GM21786 (cell line): ENCODE measurements at regions not wholly inside any gene's neighbourhood (a gene's known extent, or its start where the extent isn't known, plus 50 kb on each side); places are given as distances from the start of the nearest gene placed in this dataset.
"Not testable (repeated sequence)": the region's sequence is repeated elsewhere in the genome, so short reads cannot be mapped to it uniquely, and the experiment has no call there.

ENCODE experiments used
- ATAC-seq: cut with Tn5 transposase; IDR thresholded peaks from one replicate; pipeline ENCODE4 v1.9.1; 2021; ENCODE audit not compliant: unreplicated experiment

DNA sequence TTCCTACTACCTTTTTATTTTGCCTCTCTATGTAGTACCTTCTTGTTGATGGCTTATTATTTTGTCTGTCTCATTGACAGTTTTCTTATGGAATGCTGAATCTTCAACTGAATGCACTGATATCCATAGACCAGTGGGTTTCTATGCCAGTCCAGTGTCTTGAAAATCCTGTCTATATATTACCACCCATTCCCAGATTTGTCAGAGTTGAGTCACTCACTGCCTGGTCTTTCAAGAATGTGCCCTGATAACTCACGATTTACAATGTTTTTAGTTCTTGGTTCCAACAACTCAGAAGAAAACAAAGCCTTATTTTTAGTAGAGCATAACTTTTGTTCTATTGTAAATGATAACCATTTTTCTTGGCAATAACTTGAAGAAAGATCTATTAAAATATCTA, 606.0 kb upstream of the PITX2 start:
- no peak for ATAC-seq

DNA sequence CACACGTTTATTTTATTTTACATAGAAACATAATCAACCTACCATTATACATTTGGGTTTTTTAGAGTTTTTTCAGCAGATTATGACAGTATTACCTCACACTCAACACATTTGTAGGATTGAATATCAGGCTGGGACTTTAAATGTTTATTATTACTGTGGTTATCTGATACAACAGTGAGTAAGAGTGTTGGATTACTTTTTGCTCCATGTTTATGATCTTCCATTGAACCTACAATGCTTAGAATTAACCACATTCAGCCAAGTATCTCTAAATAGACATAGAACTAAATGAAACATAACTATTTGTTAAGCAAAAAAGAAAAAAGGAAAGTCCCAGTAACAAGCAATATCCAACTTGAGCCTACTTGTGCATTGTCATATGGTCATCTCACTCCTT, 607.4 kb upstream of the PITX2 start:
- ATAC-seq: no peak

DNA sequence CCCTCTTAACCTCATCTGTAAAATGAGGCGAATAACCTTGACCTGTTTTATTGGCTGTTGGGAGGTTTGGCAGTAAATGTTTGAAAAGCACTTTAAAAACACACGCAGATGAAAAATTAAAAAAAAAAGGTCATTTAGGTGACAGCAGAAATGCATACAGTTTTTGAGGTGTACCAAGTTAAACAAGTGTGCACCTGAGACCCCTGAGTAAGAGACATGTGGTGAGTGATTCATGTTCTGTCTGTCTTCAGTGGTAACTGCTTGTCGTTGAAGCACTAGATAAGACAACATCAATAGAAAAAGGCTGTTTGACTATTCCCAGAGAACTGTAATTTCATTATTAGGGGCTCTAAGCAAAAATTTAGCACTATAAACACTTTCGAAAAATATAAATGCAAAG, 608.4 kb upstream of the PITX2 start:
- ATAC-seq: no peak

DNA sequence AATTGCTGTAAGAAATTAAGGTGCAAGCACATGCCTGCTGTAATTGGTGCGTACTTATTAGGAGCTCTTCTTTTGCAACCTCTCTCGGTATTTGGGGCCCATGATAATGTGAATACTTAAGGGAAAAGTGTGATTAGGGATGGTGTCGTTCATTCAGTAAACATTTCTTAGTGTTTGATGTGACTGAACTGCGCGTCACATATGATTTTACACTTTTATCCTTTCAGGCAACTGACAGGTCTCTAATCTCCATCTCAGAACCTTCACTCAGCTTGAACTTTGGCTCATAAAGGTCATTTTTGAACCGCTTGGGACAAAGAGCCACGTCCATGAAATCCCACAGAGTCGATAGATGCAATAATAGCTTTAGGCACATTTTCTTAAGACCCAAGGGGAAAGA, 612.1 kb upstream of the PITX2 start:
- no peak for ATAC-seq

DNA sequence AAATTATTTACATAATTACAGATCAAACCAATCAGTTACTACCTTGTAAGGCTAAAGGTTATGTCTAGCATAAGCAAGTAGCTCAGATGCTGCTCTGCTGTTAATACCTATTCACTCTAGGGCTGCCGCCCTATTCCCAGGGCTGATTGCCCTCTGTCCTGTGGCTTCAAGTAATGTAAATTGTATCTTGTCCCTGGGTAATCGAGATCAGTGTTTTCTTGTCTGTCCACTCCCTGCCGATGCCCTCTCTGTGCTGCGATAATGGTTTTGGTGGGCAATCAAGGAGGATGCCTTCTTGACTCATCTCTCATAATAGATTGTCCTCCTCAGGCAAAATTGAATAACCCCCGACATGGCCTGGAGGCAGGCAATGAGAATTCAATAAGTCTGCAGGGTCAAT, 641.0 kb upstream of the PITX2 start:
- ATAC-seq: no peak

DNA sequence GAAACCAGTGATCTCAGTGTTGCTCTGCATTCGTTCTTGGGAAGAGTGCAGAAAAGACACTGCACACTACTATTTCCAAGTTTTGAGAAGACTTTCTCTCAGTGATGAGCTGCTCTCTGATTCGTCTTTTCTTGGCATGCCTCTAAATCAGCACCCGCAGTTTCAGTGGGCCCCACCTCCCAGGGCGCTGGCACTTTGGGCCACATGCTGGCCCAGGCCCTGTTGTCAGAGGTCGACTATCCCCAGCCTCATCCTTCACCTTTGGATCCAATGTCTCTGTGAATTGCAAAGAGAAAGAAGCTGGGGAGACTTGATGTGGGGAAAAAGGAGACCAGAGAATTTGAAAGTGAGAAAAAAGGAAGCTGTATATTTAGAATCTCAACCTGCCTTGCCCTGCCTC, 644.1 kb upstream of the PITX2 start:
- no peak for ATAC-seq

DNA sequence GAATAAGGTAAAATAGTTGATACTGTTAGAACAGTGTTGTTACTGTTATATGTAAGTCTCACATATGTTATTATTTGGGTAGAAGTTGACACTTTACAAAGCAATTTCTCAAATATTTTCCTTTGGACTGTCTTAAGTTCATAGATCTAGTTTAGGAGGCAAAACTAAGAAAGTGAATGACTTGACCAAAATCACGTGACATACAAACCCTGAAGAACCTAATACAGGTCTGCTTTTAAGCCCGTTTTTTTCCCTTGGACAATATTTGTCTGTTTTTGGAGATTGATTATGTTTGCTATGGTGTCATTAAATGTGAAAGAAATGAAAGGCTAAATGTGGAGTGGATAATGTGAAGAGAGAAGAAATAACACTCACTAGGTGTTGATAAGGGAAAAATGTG, 644.9 kb upstream of the PITX2 start:
- ATAC-seq: no peak

DNA sequence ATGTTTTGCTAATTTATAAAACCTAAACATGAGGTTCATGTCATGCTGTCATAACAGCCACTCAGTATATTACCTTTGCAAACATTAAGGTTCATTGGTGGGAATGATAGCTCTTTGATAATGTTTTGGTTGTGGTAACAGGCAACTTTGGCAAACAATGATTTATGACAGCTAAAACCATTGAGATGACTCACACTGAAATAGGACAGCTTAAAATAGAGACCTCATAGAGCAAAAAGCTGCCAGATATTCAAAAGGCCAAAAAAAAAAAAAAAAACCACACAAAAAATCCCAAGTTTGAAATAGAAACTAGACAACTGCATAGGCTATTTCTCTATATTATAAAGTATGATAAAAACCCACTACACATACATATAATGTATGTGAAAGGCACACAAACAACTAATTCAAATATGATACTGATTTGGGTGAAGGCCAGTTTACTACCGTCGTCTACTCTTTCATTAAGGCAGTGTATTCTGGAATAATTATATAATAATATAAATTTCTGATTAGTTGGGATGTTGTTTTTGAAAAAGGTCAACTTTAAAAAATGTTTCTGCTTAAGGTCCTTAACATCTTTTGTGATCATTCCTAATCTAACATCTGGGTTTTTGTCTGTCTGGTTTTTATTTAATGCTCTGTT, 646.0 kb upstream of the PITX2 start:
- ATAC-seq: peak; percentile 82

DNA sequence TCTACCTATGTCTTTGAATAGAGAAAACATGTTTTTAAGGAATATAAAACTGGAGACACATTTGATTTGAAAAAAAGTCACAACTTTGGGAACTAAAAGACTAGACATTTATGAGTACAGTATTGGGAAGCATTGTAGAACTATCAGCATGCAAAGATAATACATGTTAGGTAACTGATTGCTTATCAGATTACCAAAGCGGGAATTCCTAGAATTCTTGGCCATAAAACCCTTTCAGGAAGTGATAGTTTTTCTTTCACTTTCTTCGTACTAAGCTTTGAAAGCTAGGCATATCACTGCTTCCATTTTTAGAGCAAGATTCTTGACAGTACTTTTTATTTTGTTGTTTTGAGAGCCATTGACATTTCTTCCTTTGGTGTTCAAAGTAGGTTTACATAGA, 646.6 kb upstream of the PITX2 start:
- no peak for ATAC-seq

DNA sequence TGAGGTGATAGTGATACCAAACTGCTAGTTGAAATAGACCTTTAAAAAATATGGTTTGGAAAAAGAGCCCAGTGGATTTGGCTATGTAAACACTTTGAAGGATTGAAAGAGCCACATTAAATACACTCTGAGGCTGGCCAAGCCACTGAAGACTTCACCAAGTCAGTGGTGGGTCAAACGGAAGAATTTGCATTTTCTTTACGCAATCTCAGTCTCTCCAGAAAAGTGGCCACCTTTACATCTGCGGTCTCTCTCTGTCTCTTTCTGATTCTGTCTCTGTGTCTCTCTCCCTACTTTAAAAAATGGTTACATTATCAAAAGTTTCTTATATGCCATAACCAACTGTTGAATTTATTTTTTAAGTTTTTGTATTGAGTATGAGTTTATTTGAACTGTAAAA, 651.2 kb upstream of the PITX2 start:
- no peak for ATAC-seq

DNA sequence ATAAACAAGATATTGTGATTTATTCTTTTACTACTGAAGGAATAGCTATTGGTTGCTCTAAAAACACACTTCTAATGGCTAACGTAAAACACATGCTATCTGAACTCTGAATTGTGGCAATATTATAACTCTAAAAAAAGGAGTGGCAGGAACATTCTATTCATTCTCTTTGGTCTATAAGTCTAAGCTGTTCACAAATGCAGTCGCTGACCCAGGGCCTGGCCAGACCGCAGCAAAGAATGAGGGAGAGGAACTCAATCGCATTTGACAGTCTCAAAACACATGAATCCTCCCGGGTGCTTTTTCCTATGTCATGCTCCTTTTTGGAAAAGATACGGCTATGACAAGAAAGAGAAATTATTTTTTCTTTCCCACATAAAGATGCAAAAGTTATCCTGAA, 651.6 kb upstream of the PITX2 start:
- no peak for ATAC-seq

DNA sequence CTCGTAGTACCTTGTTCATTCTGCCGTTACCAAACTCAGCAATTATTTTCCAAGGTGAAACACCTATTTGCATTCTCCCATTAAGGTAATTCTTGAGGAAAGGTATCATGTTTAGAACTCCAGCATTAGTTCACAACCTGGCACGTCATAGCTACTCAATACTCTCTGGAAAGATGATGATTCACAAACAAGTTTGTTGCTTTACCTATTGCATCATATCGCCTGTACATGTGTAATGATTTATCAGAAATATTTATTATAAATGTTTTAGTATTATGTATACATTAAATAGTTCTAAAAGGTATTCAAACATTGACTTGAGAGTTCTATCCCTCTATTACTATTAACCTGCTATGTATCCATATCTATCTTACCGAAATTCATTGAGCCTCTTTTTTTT, 658.3 kb upstream of the PITX2 start:
- ATAC-seq: no peak

DNA sequence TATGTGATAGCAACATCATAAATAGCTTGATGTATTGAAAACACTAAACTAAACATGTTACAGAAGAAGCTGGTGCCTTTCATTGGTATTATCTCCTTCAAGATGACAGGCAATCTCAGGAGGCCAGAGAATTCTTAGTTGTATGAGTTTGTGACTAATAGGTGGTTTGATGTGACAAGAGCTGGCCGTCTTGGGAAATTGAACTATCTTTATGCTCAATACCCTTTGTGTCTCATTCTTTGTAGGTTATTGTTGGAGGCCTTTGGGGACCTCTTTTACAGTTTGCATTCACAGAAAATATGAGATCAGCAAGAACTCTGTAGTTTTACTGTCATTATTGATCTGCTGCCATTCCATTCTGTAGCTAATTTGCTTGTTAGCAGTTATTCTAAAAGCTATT, 659.2 kb upstream of the PITX2 start:
- no peak for ATAC-seq

DNA sequence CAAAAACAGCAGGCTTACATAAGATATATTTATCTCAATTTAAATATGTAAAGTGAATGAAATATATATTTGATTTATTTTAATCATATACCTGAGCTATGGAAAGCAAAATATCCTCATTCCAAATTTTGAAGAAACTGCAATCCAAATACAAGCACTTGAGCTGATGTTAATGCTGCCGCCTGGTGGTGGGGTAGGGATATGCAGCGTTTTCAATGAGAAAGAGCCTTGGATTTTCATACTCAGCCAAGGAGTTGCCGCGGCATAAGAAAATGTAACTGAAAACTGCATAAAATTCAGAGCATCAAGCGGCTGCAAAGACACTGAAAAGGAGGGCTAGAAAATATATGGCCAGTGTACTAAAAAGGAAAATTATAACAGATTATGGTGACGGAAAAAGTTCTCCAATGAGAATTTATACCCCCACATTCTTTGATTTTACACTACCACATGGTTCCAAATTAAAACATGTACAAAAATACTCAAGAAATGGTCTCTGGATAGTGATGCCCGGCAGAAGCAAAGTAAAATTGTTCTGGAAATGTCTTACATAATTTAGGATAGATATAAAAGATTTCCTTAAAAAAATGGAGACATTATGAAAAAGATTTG, 660.3 kb upstream of the PITX2 start:
- peak; percentile 66 for ATAC-seq

DNA sequence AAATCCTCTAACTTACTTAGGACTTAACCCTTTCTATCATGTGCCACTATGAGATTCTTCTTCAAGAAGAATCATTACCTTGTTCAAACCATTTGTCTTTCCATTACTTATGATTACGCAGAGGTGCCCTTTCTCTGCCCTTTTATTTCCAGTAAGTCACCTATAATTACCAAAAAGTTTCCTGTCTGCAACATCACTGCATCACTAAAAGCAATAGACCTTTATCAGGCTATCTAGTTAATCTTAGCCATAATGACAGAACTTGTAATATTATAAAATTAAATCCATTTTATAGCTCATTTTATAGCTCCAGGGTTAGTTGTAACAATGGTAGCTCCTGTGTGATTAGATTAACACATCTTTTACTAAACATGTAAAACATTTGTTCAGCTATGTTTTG, 673.6 kb upstream of the PITX2 start:
- ATAC-seq: no peak

DNA sequence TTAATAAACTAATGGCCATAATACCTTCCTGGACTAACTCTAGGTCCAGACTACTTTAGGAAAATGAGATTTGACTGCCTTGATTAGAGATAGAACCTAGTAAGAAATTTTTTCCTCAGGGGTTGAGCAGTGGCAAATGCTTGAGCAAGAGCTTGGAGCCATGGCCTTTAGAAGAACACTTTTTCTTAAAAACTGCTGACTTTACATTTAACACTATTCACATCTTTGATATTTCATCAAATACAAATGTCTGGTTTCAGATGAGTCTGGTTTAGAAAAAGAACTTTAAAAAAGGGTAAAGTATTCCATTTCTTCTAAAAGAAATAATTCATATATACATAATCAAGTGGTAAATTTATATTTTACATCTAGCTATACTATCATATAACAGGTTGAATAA, 680.9 kb upstream of the PITX2 start:
- no peak for ATAC-seq

DNA sequence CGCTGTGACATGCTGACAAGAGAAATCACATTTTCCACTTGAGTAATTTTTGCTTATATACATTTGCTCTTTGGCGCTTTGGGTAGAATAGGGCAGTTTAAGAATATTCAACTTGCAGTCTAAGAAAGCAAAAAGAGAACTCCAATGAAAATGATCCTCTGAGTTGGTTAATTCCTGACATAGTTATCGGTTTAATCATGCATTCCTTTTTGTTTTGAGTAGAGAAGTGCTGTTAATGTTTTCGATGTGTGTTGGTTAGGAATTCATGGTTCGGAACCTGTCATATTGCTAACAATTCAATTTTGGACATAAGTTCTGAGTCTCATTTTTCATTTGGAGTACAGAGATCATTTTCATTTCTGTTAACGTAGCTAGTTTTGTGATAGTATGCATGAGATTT, 700.6 kb upstream of the PITX2 start:
- ATAC-seq: no peak

DNA sequence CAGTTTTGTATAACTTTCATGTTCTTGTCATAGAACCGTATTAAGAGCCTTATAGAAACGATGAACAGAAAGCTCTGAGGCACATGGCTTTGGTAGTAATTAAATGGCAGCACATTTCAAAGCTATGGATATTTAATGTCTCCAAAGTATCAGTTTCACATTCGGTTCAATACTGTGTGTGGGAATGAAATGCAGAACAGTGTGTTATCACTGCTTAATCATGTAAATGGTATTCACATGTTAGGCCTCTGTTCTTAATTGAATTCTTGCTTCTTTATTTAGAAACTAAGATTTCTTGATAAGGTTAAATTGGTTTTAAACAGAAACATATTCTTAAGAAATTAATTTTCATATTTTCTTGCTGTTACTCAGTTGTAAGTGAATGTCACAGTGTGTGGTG, 701.0 kb upstream of the PITX2 start:
- no peak for ATAC-seq

DNA sequence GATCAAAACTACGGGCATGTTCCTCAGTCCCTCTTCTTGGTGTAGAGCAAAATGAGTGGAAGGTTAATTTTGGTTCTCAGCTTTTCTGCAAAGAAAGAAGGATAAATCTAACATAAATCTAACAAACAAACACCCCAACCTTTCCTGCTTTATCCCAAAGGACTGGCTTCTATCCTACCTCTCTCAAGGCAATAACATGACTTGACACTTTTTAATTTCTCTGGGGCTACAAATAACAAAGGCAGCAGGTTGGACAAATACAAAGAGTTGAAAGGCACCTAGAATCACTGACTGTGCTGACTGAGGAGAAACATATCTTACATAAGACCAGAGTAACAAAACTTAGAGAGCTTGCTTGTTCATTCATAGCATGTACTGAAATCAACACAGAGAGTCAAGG, 703.6 kb upstream of the PITX2 start:
- ATAC-seq: no peak

DNA sequence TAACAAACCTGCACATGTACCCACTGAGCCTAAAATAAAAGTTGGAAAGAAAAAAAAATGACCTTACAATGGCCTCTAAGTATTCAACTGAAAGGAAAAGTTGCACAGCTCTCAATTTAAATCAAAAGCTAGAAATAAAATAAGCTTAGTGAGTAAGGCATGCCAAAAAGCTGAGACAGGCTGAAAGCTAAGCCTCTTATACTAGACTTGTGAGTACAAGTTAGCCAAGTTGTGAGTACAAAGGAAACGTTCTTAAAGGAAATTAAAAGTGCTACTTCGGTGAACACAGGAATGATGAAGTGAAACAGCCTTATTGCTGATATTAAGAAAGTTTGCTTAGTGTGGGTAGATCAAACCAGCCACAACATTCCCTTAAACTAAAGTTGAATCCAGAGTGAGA, 707.9 kb upstream of the PITX2 start:
- ATAC-seq: no peak

DNA sequence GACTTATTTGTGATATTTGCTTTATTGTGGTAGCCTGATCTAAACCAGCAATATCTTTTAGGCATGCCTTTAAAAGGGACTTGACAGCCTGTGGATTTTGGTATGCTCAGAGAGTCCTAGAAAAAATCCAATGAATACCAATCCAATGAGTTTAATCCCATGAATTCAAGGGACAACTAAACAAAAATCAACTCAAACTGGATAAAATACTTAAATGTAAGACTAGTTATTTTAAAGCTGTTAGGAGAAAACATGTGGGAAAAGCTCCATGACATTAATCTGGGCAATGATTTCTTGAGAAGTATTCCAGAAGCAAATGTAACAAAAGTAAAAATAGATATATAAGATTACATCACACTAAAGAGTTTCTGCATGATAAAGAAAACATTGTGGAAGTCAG, 711.5 kb upstream of the PITX2 start:
- no peak for ATAC-seq

DNA sequence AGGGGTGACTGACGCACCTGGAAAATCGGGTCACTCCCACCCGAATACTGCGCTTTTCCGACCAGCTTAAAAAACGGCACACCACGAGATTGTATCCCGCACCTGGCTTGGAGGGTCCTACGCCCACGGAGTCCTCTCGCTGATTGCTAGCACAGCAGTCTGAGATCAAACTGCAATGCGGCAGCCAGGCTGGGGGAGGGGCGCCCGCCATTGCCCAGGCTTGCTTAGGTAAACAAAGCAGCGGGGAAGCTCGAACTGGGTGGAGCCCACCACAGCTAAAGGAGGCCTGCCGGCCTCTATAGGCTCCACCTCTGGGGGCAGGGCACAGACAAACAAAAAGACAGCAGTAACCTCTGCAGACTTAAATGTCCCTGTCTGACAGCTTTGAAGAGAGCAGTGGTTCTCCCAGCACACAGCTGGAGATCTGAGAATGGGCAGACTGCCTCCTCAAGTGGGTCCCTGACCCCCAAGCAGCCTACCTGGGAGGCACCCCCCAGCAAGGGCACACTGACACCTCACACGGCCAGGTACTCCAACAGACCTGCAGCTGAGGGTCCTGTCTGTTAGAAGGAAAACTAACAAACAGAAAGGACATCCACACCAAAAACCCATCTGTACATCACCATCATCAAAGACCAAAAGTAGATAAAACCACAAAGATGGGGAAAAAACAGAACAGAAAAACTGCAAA, 714.5 kb upstream of the PITX2 start:
- ATAC-seq: not testable (repeated sequence)

DNA sequence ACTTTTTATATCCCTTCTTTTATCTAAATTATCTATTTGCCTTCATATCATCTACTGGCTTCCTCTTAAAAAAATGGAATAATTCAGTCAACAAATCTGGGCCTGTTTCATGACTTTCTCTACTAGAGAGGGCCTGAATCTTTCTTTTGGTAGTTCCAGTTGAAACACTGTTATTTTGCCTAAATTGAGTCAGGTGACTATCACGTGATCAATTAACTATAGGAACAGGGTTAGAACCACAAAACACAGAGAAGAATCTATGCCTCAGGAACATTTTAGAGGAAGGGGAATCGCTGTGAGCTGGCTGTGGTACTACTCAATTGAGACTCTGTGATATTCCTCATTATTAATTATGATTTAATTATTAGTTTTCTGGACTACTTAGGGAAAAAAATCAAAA, 736.7 kb upstream of the PITX2 start:
- ATAC-seq: no peak
